ENCODE measurements at regions not wholly inside any gene's neighbourhood (a gene's known extent, or its start where the extent isn't known, plus 50 kb on each side); places are given as distances from the start of the nearest gene placed in this dataset.
"Not testable (repeated sequence)": the region's sequence is repeated elsewhere in the genome, so short reads cannot be mapped to it uniquely, and the experiment has no call there.

DNA sequence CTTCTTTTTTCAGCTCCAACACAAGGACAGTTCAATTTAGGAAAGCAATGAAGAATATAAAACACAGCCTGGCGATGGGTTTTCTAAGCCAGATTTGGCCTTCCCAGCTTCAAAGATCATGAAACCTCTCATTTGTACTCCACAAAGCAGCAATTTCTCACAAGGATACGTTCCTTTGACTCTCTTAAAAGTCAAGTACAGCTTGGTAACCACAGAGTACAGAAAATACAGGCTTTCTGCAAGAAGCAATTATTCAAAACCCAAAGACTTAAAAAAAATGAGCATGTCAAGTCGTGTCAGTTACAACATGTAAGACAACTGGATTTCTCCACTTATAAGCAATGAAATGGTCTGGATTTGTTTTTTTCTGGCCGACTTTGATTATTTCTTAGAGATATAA is 321.4 kb downstream of the FGFR2 start:
- H3K4me3 ChIP-seq (ENCODE audit: control insufficient read depth, low read depth, low read length), result no peak overlapping the region
- TF ChIP-seq, protein P1, sequence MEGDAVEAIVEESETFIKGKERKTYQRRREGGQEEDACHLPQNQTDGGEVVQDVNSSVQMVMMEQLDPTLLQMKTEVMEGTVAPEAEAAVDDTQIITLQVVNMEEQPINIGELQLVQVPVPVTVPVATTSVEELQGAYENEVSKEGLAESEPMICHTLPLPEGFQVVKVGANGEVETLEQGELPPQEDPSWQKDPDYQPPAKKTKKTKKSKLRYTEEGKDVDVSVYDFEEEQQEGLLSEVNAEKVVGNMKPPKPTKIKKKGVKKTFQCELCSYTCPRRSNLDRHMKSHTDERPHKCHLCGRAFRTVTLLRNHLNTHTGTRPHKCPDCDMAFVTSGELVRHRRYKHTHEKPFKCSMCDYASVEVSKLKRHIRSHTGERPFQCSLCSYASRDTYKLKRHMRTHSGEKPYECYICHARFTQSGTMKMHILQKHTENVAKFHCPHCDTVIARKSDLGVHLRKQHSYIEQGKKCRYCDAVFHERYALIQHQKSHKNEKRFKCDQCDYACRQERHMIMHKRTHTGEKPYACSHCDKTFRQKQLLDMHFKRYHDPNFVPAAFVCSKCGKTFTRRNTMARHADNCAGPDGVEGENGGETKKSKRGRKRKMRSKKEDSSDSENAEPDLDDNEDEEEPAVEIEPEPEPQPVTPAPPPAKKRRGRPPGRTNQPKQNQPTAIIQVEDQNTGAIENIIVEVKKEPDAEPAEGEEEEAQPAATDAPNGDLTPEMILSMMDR (conservative IDR thresholded peaks at IDR 0.05; ENCODE audit: control insufficient read depth, insufficient read depth, low read depth, low read length), result no peak
- no peak for DNase-seq (ENCODE audit: low read depth)

- DNase-seq (ENCODE audit: low read depth); H3K4me3 ChIP-seq (ENCODE audit: control insufficient read depth, low read depth, low read length): not testable (repeated sequence)
These were observed 319.9 kb downstream of the FGFR2 start for GRCh38 chr10:121278386-121278785.

- no peak for DNase-seq (ENCODE audit: low read depth)
- H3K4me3 ChIP-seq (ENCODE audit: control insufficient read depth, low read depth, low read length), result no peak overlapping the region
- TF ChIP-seq, protein P1 (conservative IDR thresholded peaks at IDR 0.05; ENCODE audit: control insufficient read depth, insufficient read depth, low read depth, low read length), result no peak
These were observed 316.7 kb downstream of the FGFR2 start for GRCh38 chr10:121281576-121281975.

- TF ChIP-seq, protein P1 (conservative IDR thresholded peaks at IDR 0.05; ENCODE audit: control insufficient read depth, insufficient read depth, low read depth, low read length), result no peak
- DNase-seq (ENCODE audit: low read depth), result no peak
- H3K4me3 ChIP-seq (ENCODE audit: control insufficient read depth, low read depth, low read length), result no peak overlapping the region
These were observed 316.0 kb downstream of the FGFR2 start for GRCh38 chr10:121282264-121282663.

DNA sequence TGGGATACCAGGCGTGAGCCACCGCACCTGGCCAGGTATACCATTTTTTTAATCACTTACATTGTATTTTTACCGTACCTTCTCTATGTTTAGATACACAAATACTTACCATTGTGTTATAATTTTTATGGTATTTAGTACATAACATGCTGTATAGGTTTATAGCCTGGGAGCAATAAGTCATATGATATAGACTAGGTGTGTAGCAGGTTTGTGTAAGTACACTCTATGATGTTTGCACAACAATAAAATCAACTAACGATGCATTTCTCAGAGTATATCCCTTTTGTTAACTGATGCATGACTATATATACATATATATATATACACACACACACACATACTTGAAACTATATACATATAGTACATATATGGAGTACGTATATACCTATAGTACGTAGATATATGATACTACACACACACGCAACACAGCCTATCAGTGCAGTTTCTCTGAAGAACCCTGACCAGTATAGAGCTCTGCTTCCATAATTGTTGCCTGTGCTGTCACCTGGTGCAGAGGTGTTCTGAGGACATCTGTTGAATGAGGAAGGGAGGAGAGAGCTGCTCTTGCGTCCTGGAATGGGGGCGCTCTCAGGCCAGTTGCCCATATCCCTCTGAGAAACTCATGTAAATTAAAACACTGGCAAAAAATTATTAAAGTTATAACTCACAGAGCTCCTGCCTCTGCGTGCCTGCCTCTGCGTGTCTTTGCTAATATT is 315.3 kb downstream of the FGFR2 start:
- H3K4me3 ChIP-seq (ENCODE audit: control insufficient read depth, low read depth, low read length), result no peak overlapping the region
- TF ChIP-seq, protein P1 (conservative IDR thresholded peaks at IDR 0.05; ENCODE audit: control insufficient read depth, insufficient read depth, low read depth, low read length), result no peak
- no peak for DNase-seq (ENCODE audit: low read depth)

GRCh38 chr10:121284936-121285335 is 313.3 kb downstream of the FGFR2 start:
- no peak for DNase-seq (ENCODE audit: low read depth)
- H3K4me3 ChIP-seq (ENCODE audit: control insufficient read depth, low read depth, low read length), result no peak overlapping the region
- TF ChIP-seq, protein P1 (conservative IDR thresholded peaks at IDR 0.05; ENCODE audit: control insufficient read depth, insufficient read depth, low read depth, low read length), result no peak

DNA sequence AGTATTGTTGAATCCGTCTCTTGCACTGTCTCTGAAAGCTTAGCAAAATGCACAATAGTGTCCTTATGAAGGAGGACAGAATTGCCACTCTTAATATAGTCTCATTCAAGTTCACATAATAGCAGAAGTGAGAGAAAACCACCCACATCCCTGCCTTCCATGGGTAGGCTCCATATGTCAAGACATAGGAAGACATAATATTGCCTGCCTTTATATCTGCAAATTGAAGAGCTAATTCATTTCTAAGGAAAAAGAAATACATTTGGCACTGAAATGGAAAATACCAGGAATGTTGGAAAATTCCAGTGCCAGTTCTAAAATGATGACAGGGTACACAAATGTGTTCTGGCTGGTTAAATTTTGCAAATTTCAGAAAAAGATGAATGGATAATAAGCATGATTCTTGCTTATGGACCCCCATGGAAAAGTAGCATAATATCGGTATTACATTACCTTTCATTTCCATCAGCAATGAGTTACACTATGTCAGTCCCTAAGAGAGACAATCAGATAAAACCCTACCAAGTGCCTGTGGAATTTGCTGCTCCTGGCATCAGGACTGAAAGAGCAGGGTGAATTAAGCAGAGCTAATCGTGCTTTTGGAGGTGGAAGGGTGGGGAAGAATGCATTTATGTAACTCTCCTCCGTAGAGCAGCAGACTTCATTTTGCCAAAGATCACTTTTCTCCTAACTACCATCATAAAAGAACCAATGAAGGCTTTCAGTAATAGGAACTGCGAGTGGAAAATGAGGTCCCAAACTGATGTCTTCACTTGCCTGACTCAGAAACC is 312.6 kb downstream of the FGFR2 start:
- TF ChIP-seq, protein P1 (conservative IDR thresholded peaks at IDR 0.05; ENCODE audit: control insufficient read depth, insufficient read depth, low read depth, low read length), result no peak
- no peak for DNase-seq (ENCODE audit: low read depth)
- H3K4me3 ChIP-seq (ENCODE audit: control insufficient read depth, low read depth, low read length), result no peak overlapping the region
